Gastroesophageal sphincter (tissue), 2 donors: ENCODE measurements at regions not wholly inside any gene's neighbourhood (a gene's known extent, or its start where the extent isn't known, plus 50 kb on each side); places are given as distances from the start of the nearest gene placed in this dataset.

Source experiments
- POLR2A ChIP-seq, 2 donors: fragments of 450-650 bp; IDR thresholded peaks; one replicate each; pipeline ENCODE4 v1.6.1; 2017; ENCODE audit warnings: antibody characterized with exemption in 2 of 2, mild to moderate bottlenecking in 2 of 2, moderate library complexity in 1 of 2
- POLR2AphosphoS5 ChIP-seq: sonication (generic); formaldehyde crosslinking; IDR thresholded peaks from one replicate; pipeline ENCODE4 v1.6.1; 2017; ENCODE audit warnings: antibody characterized with exemption

GRCh38 chr14:104359969-104360442 lies 219.6 kb upstream of the C14orf180 start:
- no peak for TF ChIP-seq POLR2AphosphoS5
- TF ChIP-seq POLR2A (IDR thresholded peaks at IDR 0.05), result no peak
